Pulmonary artery endothelial cell (primary cell): ENCODE measurements at regions not wholly inside any gene's neighbourhood (a gene's known extent, or its start where the extent isn't known, plus 50 kb on each side); places are given as distances from the start of the nearest gene placed in this dataset.

Experiments used
- DNase-seq: peaks from one replicate; pipeline ENCODE4 v3.0.0-alpha.2; 2011; ENCODE audit warnings: low read depth, low spot score

DNA sequence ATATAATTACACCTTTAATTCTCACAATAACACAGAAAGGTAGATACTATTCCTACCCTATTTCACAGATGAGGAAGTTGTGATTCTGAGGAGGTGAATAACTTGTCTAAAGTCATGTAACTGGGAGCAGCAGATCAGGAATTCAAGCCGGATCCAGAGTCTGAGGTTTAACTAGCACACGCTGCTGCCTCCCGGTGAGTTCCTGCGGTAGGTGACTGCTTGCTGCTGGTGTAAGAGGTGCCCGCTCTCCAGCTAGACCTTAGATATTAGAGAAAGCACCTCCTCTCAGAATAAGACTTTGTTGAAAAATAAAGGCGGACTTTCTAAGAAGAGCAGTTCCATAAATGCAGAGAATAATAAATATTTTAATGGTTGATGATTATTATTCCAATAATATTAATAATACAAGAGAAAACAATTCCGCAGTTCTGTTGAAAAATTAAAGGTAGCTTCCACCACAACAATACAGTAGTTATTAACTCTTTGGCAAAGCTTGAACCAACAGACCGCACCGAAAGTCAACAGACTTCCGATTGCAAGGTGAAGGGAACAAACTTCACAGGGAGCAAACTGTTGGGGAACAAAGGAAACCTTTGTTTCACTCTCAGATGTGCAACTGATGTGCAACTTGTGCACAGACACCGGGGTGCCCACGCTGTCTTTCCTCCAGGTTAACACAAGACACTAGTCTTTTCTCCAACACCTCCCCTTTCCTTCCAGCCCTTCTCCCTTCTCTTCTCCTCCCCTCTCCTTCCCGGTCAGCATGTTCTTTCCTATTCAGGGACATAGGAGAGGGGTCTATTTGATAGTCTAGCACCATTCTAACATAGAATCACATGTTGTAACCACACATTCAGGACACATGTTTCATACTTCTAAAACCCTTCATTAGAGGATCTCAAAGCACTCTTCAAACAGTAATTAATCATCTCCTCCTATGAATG, 73.2 kb upstream of the EGLN3 start:
- no peak for DNase-seq

DNA sequence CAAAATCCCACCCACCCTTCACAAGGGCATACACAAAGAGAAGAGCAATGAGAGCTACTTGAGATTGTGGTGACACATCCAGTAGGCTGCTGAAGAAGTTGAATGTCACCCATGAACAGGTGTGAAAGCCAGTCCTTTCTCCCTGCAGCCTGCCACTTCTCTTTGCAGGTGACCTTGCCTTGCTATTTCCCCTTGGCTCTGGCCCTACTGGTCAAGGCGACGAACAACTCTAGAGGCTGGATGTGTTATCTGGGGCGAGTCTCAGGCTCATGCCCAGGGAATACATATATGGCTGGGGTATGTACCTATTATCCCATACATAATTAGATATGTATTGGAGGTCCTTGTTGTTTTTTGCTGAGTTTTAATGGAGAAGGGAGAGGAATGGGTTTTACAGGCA, 70.2 kb upstream of the EGLN3 start:
- DNase-seq, result no peak

DNA sequence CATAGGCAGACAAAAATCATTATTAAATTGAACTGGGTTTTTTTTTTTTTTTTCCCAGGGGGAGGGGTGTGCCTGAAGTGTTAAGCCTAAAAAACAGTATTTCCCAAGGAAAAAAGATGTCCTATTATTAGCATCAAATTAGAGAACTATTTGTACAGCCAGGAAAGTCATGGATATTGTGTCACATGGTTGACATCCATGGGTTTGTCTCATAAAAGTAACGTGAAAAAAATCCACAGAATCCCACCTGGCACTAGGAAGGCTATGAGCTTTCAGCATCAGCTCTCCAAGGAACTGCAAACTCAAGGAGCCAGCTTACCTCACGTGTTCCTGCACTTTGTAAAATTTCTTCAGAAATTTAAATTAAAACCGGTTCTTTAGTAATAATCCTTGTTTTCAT, 69.1 kb upstream of the EGLN3 start:
- no peak for DNase-seq

DNA sequence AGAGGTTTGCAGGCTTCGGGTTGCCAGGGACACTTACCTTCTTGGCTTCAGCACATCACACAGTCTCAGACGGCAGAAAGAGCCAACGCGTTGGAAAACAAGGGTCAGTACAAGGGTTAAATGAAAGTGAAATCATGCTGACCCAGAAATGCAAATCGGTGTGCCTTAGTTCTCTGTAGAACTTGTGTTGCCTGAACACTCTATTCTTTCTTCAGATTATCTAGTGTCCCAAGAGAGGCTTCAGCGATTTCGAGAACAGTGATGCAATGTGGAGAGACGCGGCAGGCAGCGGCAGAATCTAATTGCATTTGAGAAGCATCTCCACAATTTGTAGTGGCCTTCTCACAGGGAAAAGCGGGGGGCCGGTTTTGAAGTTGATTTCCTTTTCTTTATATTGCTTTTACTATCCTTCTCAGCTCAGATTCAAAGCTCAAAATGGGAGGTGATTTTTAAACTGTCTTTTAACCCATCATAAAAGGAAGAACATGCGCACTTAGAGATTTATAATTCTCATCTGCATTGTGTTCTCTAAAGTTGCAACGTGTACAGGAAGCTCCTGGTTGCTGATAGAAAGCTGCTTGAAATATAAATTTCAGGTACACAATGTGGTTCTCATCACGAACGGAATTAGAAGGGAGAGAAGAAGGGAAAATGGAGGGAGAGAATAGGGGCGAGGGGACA, 67.8 kb upstream of the EGLN3 start:
- no peak for DNase-seq

DNA sequence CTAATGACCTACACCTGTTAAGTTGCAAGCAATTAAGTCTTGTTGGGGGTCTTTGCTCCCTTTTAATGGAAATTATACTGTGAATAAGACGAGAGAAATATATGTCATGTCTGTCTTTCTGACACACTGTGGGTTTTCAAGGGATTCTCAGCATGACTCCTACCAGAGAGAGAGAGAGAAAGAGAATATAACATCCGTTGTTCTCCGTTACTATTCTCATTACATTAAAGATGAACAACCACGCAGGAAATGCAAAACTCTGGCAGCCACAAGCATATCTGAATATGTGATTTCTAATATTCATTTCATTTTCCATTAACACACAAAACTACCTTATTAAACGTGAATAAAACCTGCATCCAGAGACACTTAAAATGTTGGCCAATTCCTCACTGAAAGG, 67.3 kb upstream of the EGLN3 start:
- DNase-seq, result no peak

DNA sequence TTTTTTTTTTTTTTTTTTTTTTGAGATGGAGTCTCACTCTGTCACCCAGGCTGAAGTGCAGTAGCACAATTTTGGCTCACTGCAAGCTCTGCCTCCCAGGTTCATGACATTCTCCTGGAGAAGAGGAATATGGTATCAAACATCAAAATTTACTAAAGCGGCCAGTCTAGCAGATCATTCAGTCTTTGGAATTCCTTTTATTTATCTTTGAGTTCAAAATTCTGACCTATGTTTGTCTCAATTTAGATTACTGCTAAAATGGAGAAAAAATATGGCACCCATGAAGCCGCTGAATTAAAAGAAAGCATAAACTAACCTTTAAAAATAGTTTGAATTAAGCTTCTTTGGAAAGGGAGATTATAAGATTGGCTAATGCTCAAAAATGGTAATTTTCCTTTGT, 64.5 kb upstream of the EGLN3 start:
- no peak for DNase-seq

DNA sequence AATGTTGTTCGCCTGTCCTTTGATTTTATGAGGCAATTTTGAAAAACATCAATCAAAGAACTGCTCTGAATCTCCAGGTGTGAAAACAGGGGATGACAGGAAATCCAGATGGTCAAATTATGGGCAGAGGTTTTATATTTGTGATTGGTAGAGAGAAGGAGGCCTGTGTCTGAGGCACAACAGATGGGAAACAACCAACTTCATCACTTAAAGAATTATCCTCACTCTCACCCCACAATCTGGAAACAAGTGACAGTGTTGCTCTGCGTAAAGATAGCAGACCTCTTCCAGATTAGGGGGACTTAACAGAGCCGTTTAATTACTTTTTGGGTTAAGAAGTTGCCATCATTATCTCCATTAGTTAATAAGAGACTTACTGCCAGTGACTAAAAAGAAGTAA, 64.1 kb upstream of the EGLN3 start:
- no peak for DNase-seq

DNA sequence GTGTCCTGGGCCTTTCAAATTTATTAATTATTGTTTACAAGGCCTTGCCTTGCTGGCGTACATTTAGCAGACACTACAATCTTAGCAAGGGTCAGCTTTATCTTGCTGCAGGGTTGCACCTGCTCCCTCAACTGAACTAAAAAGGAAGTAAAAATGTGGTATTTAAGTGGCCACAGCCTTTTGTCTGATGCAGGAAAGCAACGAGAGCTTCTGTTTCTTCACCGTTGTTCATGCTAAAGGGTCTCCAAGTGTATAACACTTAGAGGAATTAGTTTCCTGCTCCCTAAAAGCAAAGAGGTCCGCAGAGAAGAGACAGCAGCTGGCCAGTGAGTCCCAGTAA, 62.8 kb upstream of the EGLN3 start:
- DNase-seq, result no peak

DNA sequence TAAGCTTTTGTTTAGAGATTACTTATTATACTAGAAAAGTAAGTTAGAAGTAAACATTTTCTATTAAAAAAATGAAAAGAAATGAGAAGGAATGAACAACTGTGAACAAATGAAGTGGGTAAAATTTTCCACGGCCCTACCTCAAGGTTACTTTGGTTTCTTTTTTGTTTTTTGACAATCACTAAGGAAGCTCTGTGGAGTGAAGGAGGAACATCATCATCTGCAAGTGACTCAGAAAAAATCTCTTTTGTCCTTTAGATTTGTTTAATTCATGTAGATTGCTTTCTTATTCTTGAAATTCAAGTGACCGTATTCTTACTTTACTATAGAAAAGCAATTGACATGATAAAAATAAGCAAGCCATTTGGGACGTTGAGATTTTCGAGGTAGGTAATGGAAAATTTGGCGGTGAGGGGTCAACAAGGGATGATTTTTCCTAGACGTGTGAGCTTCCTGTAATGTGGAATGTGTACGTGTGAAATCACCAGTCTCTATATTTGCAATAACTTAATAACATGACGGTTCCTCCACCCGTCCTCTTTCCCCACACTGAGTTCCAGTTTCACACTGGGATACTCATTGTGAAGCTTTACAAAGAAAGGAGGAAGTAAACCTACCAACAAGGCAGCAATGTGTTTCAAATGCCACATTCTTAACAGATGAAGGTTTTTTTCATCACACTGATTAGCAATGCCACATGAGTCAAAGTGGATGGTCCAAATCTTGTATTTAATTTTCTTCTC, 62.3 kb upstream of the EGLN3 start:
- DNase-seq, result no peak

DNA sequence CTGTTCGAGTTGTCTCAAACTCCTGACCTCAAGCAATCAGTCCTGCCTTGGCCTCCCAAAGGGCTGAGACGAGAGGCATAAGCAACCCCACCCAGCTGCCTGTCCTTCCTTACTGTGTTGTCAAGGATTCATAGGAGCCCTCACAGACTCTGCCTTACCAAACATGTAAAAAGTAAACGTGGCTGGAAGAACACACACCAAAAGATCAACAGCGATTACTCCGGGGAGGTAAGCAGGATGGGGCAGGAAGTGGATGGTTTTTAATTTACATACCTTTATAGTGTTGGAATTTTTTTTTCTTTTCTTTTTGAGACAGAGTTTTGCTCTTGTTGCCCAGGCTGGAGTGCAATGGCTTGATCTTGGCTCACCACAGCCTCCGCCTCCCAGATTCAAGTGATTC, 61.5 kb upstream of the EGLN3 start:
- no peak for DNase-seq

DNA sequence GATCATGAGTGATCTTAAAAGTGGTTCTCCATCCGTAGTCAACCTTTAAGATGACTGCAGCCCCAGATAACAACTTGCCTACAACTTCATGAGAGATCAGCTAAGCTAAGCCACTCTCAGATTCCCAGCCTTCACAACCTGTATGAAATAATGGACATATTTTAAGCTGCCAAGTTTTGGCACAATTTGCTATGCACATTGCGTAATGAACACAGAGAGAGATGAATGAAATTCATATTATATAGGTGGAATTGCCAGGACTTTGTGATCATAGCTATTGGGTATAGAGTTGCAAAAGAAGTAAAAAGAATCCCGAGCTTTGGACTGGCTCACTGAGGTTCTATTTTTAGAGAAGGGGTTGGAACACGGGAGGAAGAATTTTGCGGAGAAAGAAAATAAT, 59.1 kb upstream of the EGLN3 start:
- no peak for DNase-seq

DNA sequence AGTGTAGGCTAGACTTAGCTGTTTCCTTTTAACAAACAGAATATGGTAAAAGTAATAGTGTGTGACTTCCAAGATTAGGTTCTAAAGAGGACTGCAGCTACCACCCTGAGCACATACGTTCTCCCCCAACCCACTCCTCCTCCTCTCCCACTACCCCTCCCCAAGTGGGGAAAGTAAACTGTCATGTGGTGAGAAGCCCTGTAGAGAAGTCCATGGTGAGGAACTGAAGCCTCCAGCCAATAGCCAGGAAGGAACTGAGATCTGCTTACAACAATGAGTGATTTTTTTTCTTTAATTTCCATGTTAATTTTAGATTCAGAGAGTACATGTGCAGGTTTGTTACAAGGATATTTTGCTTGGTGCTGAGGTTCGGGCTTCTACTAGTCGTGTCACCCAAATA, 57.0 kb upstream of the EGLN3 start:
- no peak for DNase-seq

DNA sequence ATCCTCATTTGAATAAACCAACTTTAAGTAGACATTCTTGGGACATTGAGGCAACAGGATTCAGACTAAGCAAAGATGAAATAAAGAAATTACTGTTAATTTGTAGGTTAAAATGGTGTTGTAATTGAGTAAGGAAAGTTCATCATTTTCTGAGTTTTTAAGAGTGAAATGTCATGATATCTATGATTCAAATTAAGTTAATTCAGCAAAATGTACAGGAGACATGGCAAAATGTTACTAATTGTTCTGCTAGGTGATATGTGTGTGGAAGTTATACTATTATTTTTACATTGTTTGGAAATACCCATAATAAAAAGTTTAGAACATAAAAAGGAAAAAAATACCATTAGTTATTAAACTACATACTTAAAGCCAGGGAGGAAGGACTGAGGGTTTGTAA, 55.0 kb upstream of the EGLN3 start:
- DNase-seq, result no peak

DNA sequence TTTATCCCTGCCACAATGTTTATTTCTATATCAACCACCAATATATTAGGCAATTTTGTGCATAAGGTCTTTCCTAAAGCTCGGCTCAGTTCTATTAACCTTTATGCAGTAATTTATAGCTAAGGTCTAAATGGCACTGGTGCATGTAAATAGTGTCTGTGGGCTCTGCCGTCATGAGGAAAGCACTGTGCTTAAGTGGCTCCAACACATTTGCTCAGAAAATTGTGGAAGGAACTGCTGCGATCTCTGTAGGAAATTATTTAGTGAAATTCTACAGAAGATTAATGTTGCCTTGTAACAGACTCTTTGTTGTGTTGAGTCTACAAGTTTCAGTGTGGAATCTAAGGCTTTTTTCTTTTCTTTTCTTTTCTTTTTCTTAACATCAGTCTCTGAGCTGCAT, 54.0 kb upstream of the EGLN3 start:
- no peak for DNase-seq

DNA sequence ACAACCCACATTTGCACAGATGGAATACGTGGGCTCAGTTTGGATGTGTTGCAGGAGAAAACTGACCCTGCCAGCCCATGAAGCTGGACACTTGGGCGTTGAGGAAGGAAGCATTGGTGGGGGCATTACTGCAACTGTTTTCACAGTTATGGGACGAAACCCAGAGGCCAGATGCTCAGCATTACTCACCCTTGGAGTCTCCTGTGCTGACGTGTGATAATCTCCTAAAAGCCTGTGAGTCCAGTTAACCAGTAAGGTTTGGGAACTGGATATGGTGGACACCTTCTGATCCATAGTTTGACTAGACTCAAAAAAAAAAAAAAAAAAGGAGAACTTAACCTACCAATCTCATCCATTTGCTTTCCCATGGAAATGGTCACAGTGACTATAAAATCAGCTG, 52.8 kb upstream of the EGLN3 start:
- no peak for DNase-seq

DNA sequence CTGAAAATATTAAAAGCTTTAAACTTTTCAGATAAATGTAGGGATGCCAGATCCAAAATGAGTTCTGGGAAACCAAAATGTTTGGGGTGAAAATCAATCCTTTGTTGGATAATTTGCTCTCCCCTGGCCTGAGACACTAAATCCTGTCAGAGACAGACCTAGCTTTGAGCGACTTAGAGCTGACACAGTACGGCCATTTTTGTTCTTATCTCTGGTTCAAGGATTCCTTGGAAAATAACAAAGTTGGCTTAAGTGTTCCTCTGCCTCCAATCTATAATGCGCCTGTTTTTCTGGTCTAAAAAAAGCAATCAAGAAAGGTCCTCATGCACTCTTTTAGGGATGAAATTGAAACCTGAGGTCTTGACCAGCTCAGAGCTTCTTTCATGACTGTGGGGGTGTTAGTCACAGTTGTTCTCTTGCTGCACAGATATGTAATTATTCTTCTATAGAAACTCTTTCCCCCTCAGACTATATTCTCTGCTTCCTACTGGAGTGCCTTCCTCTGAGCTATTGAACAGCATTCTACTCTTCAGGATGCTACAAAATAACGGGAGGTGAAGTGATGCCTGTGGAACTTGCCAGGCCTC, 52.3 kb upstream of the EGLN3 start:
- DNase-seq, result no peak
